A549 (cell line): ENCODE measurements at regions not wholly inside any gene's neighbourhood (a gene's known extent, or its start where the extent isn't known, plus 50 kb on each side); places are given as distances from the start of the nearest gene placed in this dataset.

Experiments
- BHLHE40 ChIP-seq: IDR thresholded peaks from 2 replicates; pipeline ENCODE4 v1.6.1; 2012; ENCODE audit warnings: low read depth, low read length, inconsistent platforms
- EP300 ChIP-seq, 2 experiments: fragments of >200 bp; sonication (Bioruptor Twin); formaldehyde crosslinking; IDR thresholded peaks; 2 replicates in 1 of 2; 3 replicates in 1 of 2; pipeline ENCODE4 v1.6.1; 2016 to 2017
- PHF8 ChIP-seq: fragments of 200-600 bp; sonication (generic); IDR thresholded peaks from 2 replicates; pipeline ENCODE4 v1.6.1; 2016; ENCODE audit warnings: low read depth, mild to moderate bottlenecking, antibody characterized with exemption, moderate library complexity, borderline replicate concordance
- REST ChIP-seq: fragments of 200-600 bp; sonication (generic); IDR thresholded peaks from 2 replicates; pipeline ENCODE4 v1.6.1; 2016; ENCODE audit warnings: antibody characterized with exemption, mild to moderate bottlenecking, moderate library complexity
- TF ChIP-seq, protein P1 (sequence below): fragments of >200 bp; sonication (Bioruptor Twin); formaldehyde crosslinking; IDR thresholded peaks from 3 replicates; pipeline ENCODE4 v1.5.1; 2016

- TF ChIP-seq BHLHE40 (no peak), EP300 (IDR thresholded peaks at IDR 0.05) (no peak), PHF8 (no peak), REST (no peak)
- TF ChIP-seq, protein P1, sequence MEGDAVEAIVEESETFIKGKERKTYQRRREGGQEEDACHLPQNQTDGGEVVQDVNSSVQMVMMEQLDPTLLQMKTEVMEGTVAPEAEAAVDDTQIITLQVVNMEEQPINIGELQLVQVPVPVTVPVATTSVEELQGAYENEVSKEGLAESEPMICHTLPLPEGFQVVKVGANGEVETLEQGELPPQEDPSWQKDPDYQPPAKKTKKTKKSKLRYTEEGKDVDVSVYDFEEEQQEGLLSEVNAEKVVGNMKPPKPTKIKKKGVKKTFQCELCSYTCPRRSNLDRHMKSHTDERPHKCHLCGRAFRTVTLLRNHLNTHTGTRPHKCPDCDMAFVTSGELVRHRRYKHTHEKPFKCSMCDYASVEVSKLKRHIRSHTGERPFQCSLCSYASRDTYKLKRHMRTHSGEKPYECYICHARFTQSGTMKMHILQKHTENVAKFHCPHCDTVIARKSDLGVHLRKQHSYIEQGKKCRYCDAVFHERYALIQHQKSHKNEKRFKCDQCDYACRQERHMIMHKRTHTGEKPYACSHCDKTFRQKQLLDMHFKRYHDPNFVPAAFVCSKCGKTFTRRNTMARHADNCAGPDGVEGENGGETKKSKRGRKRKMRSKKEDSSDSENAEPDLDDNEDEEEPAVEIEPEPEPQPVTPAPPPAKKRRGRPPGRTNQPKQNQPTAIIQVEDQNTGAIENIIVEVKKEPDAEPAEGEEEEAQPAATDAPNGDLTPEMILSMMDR, result no peak
Measured at GRCh38 chr5:103480246-103480645, 82.3 kb downstream of the NUDT12 start.
